ELR (cell line): ENCODE measurements at regions not wholly inside any gene's neighbourhood (a gene's known extent, or its start where the extent isn't known, plus 50 kb on each side); places are given as distances from the start of the nearest gene placed in this dataset.
A peak's percentile ranks its signal among the peaks of the same experiment; 100 is the strongest.

Experiments used
- DNase-seq: peaks from one replicate; pipeline ENCODE4 v3.0.0-alpha.2; 2015; ENCODE audit warnings: low read depth

GRCh38 chr6:144723431-144723830 is 438.3 kb downstream of the UTRN start:
- no peak for DNase-seq

GRCh38 chr6:144724818-144725217 is 439.7 kb downstream of the UTRN start:
- DNase-seq, result no peak

- DNase-seq, result peak; percentile 31
Measured at GRCh38 chr6:144725736-144726522, 440.8 kb downstream of the UTRN start.

GRCh38 chr6:144728804-144729203 is 443.7 kb downstream of the UTRN start:
- DNase-seq, result no peak

GRCh38 chr6:144729502-144729901 is 444.4 kb downstream of the UTRN start:
- DNase-seq, result no peak

- no peak for DNase-seq
Measured at GRCh38 chr6:144730088-144730645, 445.0 kb downstream of the UTRN start.

GRCh38 chr6:144731229-144731628 is 446.1 kb downstream of the UTRN start:
- no peak for DNase-seq

DNA sequence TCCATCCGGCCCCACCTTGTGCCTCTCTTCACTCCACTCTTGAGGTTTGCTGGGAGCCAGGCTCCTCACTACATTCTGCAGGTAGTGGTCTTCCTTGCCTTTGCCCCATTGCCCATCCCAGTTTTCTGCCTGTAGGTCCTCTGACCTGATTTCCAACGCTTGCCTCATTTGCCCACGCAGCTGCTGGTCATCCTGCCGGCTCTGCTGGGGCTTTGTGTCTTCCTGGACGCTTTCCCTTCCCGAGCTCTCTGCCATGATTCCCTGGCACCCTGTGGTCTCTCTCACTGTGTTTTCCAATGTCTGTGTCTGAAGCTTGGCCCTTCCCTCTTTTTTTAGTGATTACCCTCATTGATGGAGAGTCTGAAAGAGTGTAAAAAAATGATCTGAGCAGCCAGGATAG is 451.6 kb downstream of the UTRN start:
- DNase-seq, result no peak

DNA sequence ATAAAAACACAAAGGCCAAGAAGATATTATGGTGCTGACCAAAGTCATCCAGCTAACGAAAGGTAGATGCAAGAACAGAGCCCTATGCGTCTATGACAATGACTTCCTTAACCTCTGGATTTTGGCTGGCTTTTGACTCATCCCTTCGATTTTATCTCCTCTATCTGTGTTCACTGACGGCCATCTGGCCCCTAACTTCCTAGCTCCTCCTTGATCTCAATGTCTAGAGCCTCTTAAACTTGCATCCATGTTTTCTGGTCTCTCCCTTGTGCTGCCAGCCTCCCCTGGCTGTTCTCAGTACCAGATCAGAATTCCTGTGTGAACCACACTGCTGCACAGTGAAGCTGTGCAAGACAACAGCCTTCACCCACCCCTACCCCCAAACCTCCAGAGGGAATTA is 452.9 kb downstream of the UTRN start:
- DNase-seq, result no peak

DNA sequence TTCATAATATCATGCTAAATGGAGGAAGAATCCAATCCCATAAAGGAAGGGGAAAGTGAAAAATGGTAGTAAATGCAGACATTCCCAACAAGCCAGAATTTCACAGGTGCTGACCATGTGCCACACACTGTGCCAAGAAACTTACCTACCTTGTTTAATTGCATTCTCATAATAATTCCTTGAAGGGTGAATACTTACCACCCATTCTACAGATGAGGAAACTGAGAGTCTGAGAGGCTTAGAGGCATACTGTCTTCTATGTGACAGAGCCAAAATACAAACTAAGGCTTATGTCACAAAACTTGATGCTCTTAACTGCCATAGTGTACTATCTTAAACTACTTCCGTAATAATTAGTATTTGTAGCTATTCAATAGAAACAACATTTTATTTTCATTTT is 454.7 kb downstream of the UTRN start:
- DNase-seq, result no peak

GRCh38 chr6:144741659-144742058 is 456.5 kb downstream of the UTRN start:
- no peak for DNase-seq

GRCh38 chr6:144742779-144743178 is 457.6 kb downstream of the UTRN start:
- no peak for DNase-seq

- no peak for DNase-seq
Measured at GRCh38 chr6:144744720-144745119, 459.6 kb downstream of the UTRN start.

- no peak for DNase-seq
Measured at GRCh38 chr6:144745439-144745838, 460.3 kb downstream of the UTRN start.

DNA sequence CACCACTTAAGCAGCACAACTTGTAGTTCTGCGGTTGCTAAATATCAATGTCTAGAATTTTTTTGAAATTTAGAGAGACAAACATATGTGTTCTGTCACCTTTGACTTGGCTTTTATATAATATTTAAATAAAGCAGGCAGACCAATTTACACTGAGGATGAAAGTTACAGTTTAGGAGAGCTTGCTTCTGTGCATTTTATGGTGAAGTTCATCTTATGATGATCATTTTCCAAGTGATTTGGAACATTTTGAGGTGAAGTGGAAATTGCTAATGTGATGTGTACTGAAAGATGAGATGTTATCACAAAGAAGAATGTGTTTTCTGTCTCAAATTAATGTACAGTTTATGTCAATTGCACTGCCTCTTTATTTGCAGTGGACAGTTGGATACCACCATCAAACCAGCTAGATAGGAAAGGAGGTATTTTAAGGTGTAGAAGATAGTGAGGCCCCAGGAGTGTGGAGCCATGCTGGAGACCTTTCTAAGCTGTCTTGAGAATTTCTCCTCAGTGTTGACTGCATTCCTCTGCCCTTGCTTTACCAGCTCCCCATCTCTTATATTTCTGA is 461.9 kb downstream of the UTRN start:
- DNase-seq, result no peak

- DNase-seq, result no peak
Measured at GRCh38 chr6:144749263-144749662, 464.1 kb downstream of the UTRN start.

- no peak for DNase-seq
Measured at GRCh38 chr6:144753023-144753705, 468.0 kb downstream of the UTRN start.

GRCh38 chr6:144756469-144756868 is 471.3 kb downstream of the UTRN start:
- DNase-seq, result no peak

DNA sequence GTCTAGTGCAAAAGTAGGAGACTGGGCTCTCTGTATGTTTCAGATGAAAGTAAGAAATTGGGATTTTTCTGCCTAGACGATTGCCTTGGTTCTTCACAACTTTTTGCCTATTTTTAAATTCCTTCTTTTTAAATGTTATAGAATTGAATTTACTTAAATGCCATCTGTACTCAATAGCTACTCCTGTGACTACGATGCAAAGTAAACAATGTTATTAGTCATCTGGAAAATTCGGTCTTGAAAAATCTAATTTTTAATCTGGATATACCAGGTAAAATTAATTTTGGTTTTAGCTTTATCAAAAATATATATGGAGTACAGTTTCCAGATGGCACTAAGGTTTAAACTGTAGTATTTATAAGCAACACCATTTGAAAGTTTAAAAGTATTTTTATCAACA is 472.2 kb downstream of the UTRN start:
- DNase-seq, result peak; percentile 25

GRCh38 chr6:144757730-144758129 is 472.6 kb downstream of the UTRN start:
- DNase-seq, result no peak

- peak; percentile 75 for DNase-seq
Measured at GRCh38 chr6:144758602-144759001, 473.5 kb downstream of the UTRN start.

DNA sequence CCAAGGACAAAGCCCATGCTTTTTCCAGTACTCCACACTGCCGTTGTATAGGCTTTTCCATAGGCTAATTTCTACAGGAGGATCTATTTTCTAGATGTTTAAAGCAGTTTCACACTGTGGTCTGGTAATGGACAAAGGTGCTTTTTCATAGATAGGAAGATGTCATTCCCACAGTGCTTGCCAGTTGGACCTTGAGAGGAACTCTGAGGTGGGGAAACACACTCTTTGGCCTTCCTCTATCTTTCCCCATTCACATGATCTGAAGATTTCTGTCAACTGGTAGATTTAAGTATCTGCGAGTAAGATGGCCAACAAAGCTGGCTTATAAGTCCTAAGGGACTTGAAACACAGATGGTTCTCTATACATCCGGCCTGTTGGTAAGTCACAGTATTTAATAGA is 477.3 kb downstream of the UTRN start:
- DNase-seq, result no peak

DNA sequence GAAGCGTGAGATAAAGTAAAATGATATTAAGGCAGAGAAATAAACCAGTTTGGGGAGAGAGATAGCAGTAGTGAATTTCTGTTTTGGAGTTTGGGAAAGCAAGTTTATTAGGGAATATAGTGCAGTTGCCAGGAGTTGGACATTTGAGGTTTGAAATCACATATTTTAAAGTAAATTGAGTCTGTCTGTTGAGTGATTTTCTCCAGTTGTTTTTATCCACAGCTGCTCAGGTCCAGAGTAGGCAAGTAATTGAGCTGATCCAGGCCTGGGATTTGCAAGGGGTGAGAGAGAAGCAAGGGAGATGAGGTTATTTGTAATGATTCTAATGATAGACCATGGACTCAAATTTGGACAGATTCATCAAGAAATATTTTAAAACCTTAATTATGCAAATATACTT is 481.9 kb downstream of the UTRN start:
- DNase-seq, result no peak
